Osteoblast (primary cell): ENCODE measurements at regions not wholly inside any gene's neighbourhood (a gene's known extent, or its start where the extent isn't known, plus 50 kb on each side); places are given as distances from the start of the nearest gene placed in this dataset.

Experiments
- DNase-seq: peaks from one replicate; pipeline ENCODE4 v3.0.0; 2011; ENCODE audit warnings: low spot score, mixed read lengths; ENCODE audit not compliant: insufficient read length; ENCODE audit errors: missing footprints
- H2AFZ ChIP-seq: 2 replicates; pipeline ENCODE4 v1.6.0; 2011; ENCODE audit warnings: mild to moderate bottlenecking, low read length
- H3K27ac ChIP-seq: 2 replicates; pipeline ENCODE4 v1.5.1; 2011; ENCODE audit warnings: mild to moderate bottlenecking, low read depth, low read length, moderate library complexity
- H3K27me3 ChIP-seq: 2 replicates; pipeline ENCODE4 v1.6.0; 2012; ENCODE audit warnings: mild to moderate bottlenecking, control low read depth, inconsistent platforms, low read length, moderate library complexity; ENCODE audit not compliant: insufficient read depth
- H3K36me3 ChIP-seq: 2 replicates; pipeline ENCODE4 v1.5.1; 2011; ENCODE audit warnings: mild to moderate bottlenecking, low read length, control low read depth, moderate library complexity; ENCODE audit not compliant: insufficient read depth
- H3K4me1 ChIP-seq: 2 replicates; pipeline ENCODE4 v1.5.1; 2011; ENCODE audit warnings: mild to moderate bottlenecking, low read length, control low read depth, moderate library complexity; ENCODE audit not compliant: insufficient read depth
- H3K4me2 ChIP-seq: 2 replicates; pipeline ENCODE4 v1.6.0; 2011; ENCODE audit warnings: mild to moderate bottlenecking, low read length; ENCODE audit not compliant: insufficient read depth
- H3K4me3 ChIP-seq: fragments of 200-600 bp; sonication (generic); 3 replicates; pipeline ENCODE4 v1.5.1; 2012; ENCODE audit warnings: mild to moderate bottlenecking, low read length, inconsistent platforms; ENCODE audit not compliant: insufficient read depth
- H3K79me2 ChIP-seq: 2 replicates; pipeline ENCODE4 v1.6.0; 2012; ENCODE audit warnings: mild to moderate bottlenecking, low read length, control low read depth, inconsistent platforms; ENCODE audit not compliant: insufficient read depth
- H3K9me3 ChIP-seq: 2 replicates; pipeline ENCODE4 v1.5.1; 2011; ENCODE audit warnings: low read depth, low read length, control low read depth
- H4K20me1 ChIP-seq: 2 replicates; pipeline ENCODE4 v1.6.0; 2012; ENCODE audit warnings: mild to moderate bottlenecking, low read length, control low read depth; ENCODE audit not compliant: insufficient read depth
- TF ChIP-seq, protein P1 (sequence below): IDR thresholded peaks from 2 replicates; pipeline ENCODE4 v1.5.1; 2011; ENCODE audit warnings: mild to moderate bottlenecking, low read depth, low read length, moderate library complexity; ENCODE audit errors: extremely low read depth

DNA sequence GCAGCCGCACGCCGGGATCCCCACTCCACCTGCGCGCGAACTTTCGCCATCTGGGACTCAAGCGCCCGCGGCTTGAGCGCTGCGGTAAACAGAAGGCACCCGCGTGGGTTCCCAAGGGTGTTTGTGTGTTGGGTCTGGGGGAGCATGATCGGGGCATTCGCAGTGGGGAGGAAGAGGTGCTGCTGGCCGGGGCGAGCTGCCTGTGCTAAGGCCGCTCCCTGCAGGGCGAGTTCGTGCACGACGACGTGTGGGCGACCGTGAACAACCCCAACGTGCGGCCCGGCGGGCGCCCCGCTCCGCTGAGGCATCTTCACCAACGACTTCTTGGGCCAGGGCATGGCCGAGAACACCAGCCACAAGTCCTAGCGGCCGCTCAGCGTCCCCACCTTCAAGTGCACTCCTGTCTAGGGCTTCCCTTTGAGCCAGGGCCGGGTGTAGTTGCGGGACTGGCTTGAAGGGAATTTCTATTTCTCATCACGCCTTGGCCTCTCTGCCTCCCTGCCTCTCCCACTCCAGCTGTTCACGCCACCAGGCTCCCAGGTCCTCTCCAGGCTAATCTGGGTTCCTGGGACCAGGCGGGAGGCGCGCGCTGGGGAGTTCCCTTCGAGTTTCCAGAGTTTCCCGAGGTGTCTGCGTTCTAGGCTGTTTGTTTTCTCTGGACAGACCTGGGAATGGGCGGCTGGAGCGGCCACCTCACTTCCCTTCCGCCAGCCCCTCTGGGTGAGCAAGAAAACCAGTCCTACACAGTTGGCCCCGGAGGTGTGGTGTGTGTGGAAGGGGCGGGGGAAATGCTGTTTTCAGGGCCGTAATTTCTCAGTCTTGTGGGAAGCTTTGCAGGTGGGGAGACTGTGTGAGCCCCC is 417.8 kb upstream of the TMTC1 start:
- Histone ChIP-seq H3K36me3 (no peaks in the 10 kb centered on the region), H3K4me3 (no peak overlapping the region), H3K4me2 (no peak overlapping the region), H3K79me2 (no peaks in the 10 kb centered on the region), H3K9me3 (no peaks in the 10 kb centered on the region), H3K4me1 (no peaks in the 10 kb centered on the region), H3K27me3 (peaks cover 24% of the 10 kb centered on the region), H3K27ac (no peak overlapping the region), H2AFZ (no peak overlapping the region), H4K20me1 (no peaks in the 10 kb centered on the region)
- peak; percentile 44 for DNase-seq
- TF ChIP-seq, protein P1, sequence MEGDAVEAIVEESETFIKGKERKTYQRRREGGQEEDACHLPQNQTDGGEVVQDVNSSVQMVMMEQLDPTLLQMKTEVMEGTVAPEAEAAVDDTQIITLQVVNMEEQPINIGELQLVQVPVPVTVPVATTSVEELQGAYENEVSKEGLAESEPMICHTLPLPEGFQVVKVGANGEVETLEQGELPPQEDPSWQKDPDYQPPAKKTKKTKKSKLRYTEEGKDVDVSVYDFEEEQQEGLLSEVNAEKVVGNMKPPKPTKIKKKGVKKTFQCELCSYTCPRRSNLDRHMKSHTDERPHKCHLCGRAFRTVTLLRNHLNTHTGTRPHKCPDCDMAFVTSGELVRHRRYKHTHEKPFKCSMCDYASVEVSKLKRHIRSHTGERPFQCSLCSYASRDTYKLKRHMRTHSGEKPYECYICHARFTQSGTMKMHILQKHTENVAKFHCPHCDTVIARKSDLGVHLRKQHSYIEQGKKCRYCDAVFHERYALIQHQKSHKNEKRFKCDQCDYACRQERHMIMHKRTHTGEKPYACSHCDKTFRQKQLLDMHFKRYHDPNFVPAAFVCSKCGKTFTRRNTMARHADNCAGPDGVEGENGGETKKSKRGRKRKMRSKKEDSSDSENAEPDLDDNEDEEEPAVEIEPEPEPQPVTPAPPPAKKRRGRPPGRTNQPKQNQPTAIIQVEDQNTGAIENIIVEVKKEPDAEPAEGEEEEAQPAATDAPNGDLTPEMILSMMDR, result no peak

DNA sequence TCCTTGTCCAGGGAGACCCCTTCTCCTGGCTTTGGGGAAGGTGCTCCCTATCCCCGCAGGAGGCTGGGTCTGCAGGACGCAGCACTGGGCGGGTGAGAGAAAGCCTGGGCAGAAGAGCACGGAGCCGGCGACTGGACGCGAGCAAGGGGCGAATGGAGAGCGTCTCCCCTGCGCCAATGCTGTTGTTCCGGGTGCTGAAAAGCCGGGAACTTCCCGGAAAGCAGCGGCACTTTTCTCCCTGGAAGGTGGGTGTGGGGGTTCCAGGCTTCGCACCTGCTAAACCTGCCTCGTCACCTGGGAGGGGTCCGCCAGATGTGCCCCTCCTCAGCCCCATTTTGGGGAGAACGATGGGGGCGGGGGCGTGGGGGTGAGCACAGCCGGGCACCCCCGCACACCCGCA is 417.1 kb upstream of the TMTC1 start:
- Histone ChIP-seq H3K4me1 (no peaks in the 10 kb centered on the region), H4K20me1 (no peaks in the 10 kb centered on the region), H3K4me2 (peak overlapping the region; percentile 18), H3K27me3 (peaks cover 24% of the 10 kb centered on the region), H3K27ac (no peak overlapping the region), H3K79me2 (no peaks in the 10 kb centered on the region), H3K4me3 (no peak overlapping the region), H3K9me3 (no peaks in the 10 kb centered on the region), H3K36me3 (no peaks in the 10 kb centered on the region), H2AFZ (no peak overlapping the region)
- TF ChIP-seq, protein P1, result no peak
- peak; percentile 66 for DNase-seq

DNA sequence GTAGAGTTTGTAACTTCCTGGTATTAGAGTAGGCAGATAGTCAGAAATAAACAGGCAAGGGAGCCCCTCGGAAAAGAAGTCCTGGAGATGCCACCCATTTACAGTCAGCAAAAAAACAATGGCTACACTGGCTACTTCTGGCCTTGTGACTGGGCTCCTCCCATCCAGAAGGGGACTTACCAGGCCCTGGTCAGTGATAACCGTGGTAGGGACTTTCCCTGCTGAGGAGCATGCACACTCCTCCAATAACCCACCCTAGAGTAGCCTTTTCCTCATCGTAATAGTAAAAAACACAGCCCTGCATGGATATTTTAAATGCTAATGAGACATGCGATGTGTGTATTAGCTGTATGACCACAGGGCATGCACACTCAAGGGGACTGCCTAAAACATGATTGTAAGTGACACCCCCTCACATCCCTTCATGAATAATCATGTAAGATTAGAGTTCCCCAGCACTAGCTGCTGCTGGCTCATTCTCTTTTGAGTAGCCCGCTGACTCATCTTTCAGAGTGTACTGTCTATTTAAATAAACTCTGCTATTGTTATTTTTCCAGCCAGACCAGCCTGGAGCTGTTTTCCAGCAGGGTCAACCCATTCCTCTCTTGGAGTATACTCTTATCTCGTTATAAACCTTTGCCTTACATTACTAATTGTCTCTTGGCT is 413.8 kb upstream of the TMTC1 start:
- Histone ChIP-seq H3K4me3 (no peak overlapping the region), H2AFZ (no peak overlapping the region), H3K36me3 (no peaks in the 10 kb centered on the region), H4K20me1 (no peaks in the 10 kb centered on the region), H3K27ac (no peak overlapping the region), H3K4me2 (no peak overlapping the region), H3K27me3 (peaks cover 24% of the 10 kb centered on the region), H3K4me1 (no peaks in the 10 kb centered on the region), H3K79me2 (no peaks in the 10 kb centered on the region), H3K9me3 (no peaks in the 10 kb centered on the region)
- DNase-seq, result peak; percentile 75
- TF ChIP-seq, protein P1, result no peak
